GM19238 (cell line): ENCODE measurements at regions not wholly inside any gene's neighbourhood (a gene's known extent, or its start where the extent isn't known, plus 50 kb on each side); places are given as distances from the start of the nearest gene placed in this dataset.
"Not testable (repeated sequence)": the region's sequence is repeated elsewhere in the genome, so short reads cannot be mapped to it uniquely, and the experiment has no call there.

Experiments
- DNase-seq: peaks from one replicate; pipeline ENCODE4 v3.0.0; 2011; ENCODE audit warnings: low spot score; ENCODE audit not compliant: insufficient read length

DNA sequence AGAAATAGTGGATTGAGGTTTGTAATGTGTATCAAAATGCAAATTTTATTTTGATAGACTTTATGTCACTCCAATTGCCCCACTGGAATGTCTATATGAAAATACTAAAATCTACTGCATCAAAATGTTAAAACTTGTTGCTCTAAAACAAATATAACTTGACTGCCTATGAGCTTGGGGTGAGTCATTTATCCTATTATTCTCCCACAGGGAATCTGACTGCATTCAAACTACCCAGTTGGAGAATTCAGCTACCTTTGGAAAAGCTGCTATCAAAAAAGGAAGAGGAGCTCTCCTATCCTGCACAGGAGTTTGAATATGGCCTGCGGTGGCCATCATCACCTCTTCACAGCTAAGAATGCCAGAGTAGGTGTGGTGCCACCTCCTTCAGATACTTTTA, 173.1 kb downstream of the KLHL28 start:
- no peak for DNase-seq

DNA sequence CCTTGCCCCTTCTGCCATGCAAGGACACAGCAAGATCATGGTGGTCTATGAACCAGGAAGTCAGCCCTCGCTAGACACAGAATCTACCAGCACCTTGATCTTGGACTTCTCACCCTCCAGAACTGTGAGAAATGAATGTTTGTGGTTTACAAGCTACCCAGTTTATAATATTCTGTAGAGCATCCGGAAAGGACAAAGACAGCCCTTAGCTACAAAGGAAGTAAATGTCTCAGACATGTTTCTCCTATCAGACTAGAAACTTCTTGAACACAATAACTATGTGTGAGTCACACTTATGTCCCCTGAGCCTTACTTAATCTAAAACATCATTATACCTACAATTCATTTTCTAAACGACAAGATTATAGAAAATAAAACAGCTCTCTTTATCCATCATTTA, 176.7 kb downstream of the KLHL28 start:
- no peak for DNase-seq

DNA sequence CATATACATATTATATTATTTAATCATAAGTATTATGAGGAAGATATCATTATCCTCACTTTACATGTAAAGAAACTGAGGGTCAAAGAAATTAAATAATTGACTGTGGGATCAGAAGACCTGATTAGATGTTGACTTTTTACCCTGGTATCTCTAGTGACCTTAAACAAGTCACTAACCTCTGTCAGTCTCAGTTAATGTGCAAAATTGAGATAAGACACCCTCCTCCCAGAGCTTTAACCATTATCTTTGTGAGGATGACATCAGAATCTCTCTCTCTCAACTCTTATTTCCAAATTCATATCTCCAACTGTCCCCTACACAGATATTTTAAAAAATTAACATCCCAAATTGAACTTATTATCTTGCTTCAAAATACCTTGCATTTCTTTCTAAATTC, 177.8 kb downstream of the KLHL28 start:
- no peak for DNase-seq

DNA sequence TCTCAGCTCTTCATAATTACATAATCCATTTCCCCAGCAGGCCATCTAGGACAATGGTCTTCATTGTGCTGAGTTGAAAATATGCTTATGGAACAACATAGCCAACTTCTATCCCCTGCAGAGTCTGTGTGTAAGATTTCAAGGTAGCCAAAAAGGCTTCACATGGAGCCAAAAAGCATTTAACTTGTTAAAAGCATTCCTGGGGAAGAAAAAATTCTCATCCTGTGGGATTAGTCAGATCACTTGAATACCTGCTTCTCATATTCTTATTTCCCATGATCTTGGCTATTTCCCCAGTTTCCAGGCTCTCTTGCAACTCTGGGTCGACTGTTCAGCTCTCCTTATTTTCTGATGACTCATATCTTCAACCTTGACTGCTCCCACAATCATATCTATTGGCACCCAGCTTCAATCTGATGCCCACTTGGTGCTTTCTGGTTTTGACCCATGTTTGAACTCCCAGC, 178.9 kb downstream of the KLHL28 start:
- DNase-seq = no peak

DNA sequence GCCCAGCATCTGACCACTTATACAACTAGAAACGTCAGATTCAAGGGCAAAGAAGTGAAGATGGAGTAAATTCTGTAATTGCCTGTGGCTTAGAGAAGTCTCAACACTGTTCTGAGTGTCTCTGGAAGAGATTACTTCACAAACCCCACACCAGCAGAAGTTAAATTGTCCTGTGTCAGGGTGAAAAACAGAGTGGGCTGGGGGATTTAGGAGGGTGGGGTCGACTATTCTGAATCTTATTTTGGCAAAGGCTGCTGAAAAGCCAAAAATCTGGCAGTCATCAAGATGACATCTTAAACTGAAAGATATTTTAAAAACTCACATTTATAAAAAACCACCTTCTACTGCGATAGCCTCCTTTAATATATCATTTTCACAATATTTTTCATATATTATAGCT, 180.8 kb downstream of the KLHL28 start:
- DNase-seq = no peak

DNA sequence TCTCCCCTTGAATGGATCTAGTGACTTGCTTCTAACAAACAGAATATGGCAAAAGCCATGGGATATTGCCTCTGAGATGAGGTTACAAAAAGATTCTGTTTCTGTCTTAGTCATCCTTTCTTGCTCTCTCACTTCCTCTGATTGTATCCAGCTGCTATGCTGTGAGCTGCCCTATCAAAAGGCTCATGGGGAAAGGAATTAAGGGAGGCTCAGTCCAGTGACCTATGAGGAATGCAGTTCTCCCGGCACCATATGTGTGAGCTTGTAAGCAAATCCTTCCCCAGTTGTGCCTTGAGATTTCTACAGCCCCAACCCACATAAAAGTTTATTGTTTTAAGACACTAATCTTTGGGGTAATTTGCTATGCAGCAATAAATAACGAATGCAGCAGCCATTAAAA, 183.1 kb downstream of the KLHL28 start:
- DNase-seq = no peak

DNA sequence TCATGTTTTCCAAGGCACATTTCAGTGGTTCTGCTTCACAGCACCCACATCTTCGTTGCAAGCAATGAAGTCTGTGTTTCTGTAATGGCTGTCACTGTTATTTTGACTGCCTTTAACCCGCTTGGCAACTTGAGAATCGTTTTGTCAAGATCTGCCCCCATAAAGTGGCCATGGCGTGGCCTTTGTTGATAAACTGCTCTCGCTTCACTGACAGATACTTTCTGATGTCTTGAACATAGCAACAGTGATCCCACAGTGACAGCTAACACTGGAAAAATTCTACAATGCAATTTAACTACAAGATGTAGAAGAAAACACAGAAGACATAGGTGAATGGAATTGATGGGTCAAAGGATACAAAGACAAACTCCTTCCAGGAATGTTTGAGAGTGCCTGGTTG, 184.2 kb downstream of the KLHL28 start:
- DNase-seq = no peak

DNA sequence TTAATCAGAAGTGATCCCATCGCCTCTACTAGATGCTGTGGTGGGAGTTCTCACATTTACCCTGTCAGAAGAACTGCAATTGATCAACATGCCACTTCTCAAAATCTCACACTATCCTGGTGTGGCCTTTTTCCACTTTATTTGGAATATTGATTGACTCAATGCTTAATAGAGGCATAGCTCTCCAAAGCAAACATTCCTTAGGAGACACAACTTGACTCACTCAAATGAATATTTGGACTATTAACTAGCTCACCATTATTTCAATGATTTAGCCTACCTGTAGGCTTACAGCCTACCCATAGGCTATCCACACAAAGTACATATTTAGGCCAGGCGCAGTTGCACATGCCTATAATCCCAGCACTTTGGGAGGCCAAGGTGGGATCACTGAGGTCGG, 186.5 kb downstream of the KLHL28 start:
- no peak for DNase-seq

DNA sequence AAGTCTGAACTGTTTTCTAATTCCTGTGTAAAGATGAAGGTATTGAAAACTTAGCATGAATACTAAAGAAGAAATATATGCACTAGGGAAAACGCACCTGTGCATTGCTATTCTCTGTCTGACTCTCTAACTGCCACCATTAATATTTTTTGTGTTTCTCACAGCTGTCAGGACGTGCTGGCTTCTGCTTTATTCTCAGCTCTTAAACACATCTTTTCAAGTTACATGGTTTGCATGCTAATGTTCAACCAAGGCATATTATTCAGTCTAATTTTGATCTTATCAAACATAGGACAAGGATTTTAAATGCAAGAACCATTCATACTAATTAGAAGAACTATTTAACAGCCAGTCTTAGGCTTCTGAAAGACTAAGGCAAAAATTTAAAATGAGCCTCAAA, 187.4 kb downstream of the KLHL28 start:
- no peak for DNase-seq

DNA sequence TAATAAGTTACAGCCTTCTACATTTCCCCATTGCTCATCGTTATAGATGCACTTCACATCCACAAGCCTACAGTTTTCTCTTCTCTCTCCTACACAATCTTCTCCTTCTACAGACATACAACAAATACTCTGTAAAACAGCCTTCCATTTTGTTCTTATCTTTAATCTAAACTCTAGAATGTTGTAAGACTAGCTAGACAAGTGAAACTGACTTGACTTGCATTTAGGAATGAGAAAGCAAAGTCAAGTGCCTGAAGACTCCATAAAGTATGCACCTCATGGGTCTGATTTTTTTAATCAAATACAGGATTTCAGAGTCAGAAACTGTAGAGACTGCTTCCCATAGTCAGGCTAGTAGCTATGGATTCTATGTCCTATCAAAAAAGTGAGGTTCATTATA, 190.3 kb downstream of the KLHL28 start:
- no peak for DNase-seq

DNA sequence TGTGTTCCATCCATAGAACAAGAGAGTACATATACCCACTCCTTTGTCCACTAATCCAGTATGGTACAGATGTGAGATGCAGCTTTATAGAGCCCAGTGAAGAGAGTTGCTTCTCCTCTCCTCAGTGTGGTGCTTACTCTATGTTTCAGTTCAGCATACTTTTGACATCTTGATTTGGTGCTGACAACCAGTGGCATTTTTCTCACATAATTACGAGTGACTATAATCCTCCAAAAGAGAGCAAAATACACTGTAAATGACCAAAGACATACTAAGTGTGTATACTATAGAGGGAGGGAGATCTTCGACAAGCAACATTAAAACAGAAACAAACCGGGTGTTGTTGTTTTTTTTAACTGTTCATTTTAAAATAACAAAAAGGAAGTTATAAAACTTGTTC, 191.5 kb downstream of the KLHL28 start:
- DNase-seq = no peak

DNA sequence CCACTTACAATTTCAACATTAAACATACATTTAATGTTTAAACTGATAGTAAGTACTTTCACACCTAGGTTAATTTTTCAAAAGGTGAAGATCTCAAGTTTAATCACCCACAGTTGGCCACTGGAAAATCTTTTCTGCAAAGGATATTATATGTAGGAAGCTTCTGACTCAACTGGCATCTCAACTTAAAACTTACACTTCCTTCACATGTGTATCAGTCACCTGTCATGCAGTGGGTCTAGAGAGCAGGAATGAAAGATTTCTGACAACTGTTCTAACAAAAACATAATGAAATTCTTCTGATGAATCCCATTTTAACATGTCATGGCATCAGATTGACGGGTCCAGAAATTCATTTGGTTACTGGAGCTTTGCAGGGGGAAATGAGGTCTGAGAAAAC, 192.8 kb downstream of the KLHL28 start:
- DNase-seq = no peak

DNA sequence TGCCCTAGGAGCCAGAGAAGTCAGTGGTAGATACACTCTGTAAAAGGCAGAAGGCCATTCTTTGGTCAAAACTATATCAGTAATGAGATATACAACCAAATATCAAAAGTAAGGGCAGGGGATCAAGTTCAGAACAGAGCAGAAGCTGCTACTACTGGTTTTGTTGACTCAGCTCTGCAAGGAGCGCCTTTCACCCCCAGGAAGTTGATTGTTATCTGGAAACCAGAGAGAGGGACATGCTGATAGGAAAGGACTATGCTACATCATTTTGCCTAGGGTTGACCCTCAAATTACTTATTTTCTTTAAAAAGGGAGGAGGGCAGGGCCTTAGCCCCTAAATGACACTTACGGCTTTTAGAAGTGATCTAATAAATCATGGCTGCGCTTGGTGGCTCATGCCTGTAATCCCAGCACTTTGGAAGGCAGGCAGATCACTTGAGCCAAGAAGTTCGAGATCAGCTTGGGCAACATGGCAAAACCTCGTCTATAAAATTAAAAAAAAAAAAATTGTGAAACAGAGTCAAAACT, 194.0 kb downstream of the KLHL28 start:
- no peak for DNase-seq

DNA sequence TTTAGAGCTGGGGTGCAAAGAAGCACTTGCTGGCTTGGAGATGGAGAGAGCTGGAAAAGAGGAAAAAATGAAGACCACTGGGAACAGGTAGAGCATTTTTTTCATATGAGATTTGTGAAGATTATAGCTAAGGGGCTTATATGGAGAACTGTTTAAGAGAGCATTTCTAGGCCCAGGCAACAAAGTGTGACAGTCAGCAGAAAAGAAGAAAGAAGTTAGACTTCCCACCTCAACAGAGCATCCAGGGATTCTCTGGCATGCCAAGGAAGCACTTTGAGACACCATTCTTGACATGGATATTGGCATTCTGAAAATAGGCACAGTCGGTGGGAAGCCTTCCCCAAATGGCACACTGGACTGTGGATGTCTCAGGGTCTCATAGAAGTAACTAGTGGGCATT, 195.5 kb downstream of the KLHL28 start:
- DNase-seq = no peak

DNA sequence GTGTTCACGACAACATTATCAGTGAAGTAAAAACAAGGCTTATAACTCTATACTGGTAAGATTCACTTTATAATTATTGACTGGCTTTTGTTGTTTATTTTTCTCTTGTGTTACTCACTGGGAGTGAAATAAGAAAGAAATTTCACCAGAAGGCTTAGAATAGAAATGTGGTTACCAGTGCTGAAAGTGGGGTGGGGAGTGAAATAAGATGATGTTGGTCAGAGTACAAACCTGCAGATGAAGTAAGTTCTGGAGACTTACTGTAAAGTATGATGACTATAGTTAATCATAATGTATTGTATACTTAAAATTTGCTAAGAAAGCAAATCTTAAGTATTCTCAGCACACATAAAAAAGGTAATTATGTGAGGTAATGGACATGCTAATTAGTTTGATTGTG, 198.4 kb downstream of the KLHL28 start:
- no peak for DNase-seq

DNA sequence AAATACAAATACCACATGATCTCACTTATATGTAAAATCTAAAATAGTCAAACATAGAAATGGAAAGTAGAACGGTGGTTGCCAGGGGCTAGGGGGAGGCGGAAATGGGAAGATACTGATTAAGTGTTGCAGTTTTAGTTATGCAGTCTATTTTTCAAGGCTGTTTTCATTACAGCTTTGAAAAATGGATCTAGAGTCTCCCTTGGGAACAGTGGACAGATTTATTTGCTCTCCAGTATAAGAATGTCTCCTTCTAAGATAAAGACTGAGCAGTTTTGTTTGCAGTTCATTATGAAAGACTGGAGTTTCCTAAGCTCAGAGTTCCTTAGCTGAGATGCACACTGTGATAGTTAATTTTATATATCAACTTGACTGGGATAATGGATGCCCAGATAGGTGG, 202.5 kb downstream of the KLHL28 start:
- DNase-seq = no peak

DNA sequence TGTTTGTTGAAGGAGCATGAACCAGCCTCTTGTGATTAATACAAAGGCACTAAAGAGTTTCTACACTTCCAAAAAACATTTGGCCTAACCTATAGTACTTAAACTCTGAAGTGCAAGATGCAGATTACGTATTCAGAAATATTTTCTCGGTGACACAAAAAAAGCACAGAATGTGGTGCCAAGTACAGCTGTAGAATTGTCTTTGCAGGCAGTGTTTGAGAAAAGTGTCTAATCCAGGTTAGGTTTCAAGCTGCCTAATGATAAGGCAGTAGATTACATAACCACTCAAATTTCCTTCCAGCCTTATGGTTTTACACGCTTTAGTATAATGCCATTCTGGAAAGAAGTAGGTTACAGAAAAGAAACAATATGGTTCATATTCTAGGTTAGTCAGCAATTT, 205.2 kb downstream of the KLHL28 start:
- no peak for DNase-seq

DNA sequence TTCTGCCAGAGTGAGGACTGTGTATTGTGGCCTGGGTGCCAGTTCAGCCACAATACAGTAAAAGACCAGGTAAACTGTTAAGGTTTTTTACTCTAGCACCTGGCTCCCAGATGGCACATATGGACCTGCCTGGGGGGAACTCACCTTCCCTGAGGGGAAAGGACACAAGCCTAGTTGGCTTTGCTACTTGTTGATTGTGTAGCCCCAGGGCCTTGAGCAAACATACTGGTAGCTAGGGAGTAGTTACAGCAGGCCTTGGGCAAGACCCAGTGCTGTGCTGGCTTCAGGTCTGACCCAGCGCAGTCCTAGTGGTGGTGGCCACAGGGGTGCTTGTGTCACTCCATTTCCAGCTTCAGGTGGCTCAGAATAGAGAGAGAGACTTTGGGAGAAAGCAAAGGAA, 216.4 kb downstream of the KLHL28 start:
- no peak for DNase-seq

DNA sequence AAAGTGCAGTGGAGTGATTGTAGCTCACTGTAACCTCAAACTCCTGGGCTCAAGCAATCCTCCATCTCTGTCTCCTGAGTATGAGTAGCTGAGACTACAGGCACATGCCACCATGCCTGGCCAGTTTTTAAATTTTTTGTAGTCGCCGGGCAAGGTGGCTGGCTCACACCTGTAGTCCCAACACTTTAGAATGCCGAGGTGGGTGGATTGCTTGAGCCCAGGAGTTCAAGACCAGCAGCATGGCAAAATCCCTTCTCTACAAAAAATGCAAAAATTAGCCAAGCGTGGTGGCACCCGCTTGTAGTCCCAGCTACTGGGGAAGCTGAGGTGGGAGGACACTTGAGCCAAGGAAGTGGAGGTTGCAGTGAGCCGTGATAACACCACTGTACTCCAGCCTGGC, 219.5 kb downstream of the KLHL28 start:
- no peak for DNase-seq

DNA sequence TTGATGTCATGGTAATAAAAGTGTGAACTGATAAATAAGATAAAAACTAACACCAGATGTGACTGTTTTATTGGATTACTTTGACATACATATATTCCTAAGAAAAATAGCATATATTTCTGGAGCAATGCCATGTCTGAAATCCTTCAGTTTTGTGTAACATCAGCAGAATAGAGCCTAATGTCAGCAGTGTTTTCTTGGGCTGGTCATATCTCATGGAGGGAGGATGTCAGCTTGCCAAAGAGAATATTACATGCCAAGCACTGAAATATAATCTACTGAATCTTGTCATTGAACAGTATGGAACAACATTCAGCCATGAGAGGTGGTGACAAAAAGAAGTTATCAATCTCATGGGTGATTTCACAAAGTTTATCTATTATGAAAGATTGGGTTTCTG, 220.3 kb downstream of the KLHL28 start:
- no peak for DNase-seq

DNA sequence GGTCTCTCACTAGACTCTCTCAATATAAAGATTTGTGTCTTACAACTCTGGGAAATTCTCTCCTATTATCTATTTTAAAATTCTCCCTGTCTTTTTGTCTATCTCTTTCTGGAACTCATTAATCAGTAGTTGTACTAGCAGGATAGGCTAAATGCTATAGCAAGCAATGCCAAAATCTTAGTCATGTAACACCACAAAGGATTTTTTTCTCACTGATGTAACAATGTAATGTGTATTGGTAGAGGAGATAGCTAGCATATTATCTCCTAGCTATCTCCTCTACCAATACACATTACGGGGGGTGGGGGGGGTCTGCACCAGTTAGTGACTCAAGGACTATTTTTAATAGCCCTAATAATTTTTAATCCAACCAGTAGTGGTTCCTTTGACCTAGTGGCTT, 225.4 kb downstream of the KLHL28 start:
- no peak for DNase-seq

DNA sequence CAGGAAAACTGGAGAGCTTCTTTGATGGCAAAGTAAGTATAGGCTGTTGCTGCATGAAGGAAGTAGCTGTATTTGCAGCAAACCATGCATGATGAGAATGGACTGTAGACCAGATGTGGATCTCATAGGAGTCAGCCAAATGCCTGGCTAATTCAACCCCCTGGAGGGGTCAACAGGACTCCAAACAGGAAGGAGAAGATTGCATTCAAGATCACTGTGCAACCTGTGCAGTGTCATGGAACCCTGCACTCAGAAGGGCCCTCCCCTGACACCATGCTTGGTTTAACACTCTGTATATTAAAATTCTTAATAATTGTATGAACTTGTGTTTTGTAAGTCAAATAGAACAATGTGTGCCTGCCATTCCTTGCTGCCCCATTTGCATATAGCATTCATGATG, 225.1 kb upstream of the FSCB start:
- DNase-seq = no peak

DNA sequence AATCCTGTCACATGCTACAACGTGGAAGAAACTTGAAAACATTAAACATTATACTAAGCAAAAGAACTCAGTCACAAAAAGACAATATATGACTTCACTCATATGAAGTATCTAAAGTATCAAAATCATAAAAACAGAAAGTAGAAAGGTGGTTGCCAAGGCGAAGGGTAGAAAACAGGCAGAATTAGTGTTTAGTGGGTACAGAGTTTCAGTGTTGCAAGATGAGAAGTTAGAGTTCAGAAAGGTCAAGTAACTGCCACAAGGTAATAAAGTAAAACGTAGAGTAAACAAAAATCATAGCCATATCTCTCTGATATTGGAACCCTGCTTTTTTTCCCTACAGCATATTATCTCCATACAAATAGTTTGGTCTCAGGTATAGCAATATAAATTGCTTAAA, 223.8 kb upstream of the FSCB start:
- no peak for DNase-seq

DNA sequence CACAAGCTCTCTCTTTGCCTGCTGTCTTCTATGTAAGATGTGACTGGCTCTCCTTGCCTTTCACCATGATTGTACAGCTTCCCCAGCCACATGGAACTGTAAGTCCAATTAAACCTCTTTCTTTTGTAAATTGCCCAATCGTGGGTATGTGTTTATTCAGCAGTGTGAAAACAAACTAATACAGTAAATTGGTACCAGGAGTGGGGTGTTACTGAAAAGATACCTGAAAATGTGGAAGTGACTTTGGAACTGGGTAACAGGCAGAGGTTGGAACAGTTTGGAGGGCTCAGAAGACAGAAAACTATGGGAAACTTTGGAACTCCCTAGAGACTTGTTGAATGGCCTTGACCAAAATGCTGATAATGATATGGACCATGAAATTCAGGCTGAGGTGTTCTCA, 214.3 kb upstream of the FSCB start:
- DNase-seq = not testable (repeated sequence)
